ENCODE measurements at regions not wholly inside any gene's neighbourhood (a gene's known extent, or its start where the extent isn't known, plus 50 kb on each side); places are given as distances from the start of the nearest gene placed in this dataset.
A peak's percentile ranks its signal among the peaks of the same experiment; 100 is the strongest.

DNA sequence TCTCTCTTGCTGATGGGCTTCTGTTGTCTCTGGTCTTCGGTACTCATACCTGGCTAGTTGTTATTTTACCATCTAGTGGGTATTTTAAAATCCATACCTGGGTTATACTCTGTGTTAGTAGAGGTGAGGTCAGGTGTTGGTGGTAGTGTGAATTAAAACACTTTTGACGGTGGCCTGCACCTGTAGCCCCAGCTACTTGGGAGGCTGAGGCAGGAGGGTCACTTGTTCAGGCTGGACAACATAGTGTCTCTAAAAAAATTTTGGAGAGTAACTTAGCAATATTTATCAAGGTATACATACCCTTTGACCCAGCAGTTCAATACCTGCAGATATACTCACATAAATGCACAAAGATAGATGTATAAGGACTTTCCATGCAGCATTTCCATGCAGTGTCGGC, 55.4 kb downstream of the GSX1 start:
- no peak for DNase-seq (ENCODE audit: low read depth)

GRCh38 chr13:27851096-27851850, 59.0 kb downstream of the GSX1 start:
- no peak for DNase-seq (ENCODE audit: low read depth)

GRCh38 chr13:27852491-27852890, 60.2 kb downstream of the GSX1 start:
- no peak for DNase-seq (ENCODE audit: low read depth)

DNA sequence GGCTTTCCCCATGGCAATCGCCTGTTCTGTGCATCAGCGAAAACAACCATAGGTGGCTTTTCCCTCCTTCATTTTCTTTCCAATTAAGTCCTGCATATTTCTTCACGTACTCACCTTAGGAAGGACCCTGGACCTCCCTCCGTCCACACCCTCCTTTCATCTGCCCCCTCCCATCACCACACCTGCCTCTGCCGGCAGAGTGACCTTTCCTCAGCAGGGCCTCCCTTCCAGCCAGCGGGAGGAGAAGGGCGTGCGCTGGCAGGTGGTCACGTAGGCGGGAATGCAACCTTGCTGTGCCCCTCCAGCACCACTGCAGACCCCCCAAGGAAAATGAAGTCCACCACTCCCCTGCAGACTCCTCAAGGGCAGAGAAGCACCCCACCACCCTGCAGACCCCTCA, 61.1 kb downstream of the GSX1 start:
- no peak for DNase-seq (ENCODE audit: low read depth)

GRCh38 chr13:27853861-27854260, 61.6 kb downstream of the GSX1 start:
- DNase-seq (ENCODE audit: low read depth) = no peak

DNA sequence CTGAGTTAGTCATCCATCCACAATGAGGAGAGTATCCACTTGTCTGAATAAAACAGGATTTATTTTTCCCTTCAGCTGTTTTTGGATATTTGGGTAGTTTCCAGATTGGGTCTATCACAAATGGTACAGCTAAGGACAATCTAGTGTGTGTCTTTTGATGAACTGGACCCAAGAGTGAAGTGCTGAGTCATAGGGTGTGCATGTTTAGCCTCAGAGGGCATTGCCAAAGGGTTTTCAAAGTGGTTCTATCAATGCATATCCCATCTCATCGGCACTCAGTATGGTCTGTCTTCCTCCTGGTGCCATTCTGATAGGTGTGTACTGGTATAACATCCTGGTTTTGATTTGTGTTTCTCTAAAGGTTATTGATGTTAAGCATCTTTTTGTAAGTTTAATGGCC, 62.3 kb downstream of the GSX1 start:
- DNase-seq (ENCODE audit: low read depth) = peak; percentile 8

GRCh38 chr13:27855381-27855780, 63.1 kb downstream of the GSX1 start:
- DNase-seq (ENCODE audit: low read depth) = no peak

- no peak for DNase-seq (ENCODE audit: low read depth)
These were observed 62.5 kb upstream of the PDX1 start for GRCh38 chr13:27857282-27857681.

DNA sequence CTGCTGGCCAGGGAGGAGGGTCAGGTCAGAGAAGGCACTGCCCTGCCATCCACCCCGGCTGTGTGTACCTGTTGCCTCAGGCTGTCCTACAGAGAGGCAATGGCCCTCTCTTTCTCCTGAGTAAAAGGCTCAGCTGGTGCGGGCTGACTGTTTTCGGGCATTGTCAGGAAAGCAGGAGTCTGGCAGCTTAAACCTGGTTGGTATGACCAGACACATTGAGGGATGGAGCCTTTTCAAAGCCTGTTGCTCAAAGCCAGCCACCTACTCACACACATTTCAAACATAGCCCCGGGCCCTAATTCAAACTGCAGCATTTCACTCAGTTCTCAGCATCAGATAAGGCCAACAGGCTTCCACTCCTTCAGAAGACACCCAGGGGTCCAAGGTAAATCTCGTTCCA, 61.8 kb upstream of the PDX1 start:
- DNase-seq (ENCODE audit: low read depth) = no peak

- no peak for DNase-seq (ENCODE audit: low read depth)
These were observed 59.1 kb upstream of the PDX1 start for GRCh38 chr13:27860743-27861142.

DNA sequence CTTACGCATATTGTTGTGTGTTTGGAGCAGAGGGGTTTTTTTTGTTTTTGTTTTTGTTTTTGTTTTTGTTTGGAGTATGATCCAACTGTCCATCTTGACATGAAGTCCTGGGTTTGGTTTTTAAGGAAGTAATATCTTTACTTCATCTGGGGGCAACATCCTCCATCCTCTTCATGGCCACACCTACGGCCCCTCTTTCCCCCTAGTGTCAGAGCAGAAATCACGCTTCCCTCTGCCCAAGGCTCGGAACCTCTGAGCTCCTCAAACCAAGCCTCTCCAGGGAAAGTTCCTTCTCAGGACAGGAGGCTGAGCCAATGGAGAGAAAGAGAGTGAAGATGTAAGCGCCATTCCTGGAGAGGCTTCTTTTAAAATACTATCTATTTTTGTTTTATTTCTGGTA, 58.6 kb upstream of the PDX1 start:
- DNase-seq (ENCODE audit: low read depth) = no peak

GRCh38 chr13:27868641-27869435, 51.0 kb upstream of the PDX1 start:
- no peak for DNase-seq (ENCODE audit: low read depth)

DNA sequence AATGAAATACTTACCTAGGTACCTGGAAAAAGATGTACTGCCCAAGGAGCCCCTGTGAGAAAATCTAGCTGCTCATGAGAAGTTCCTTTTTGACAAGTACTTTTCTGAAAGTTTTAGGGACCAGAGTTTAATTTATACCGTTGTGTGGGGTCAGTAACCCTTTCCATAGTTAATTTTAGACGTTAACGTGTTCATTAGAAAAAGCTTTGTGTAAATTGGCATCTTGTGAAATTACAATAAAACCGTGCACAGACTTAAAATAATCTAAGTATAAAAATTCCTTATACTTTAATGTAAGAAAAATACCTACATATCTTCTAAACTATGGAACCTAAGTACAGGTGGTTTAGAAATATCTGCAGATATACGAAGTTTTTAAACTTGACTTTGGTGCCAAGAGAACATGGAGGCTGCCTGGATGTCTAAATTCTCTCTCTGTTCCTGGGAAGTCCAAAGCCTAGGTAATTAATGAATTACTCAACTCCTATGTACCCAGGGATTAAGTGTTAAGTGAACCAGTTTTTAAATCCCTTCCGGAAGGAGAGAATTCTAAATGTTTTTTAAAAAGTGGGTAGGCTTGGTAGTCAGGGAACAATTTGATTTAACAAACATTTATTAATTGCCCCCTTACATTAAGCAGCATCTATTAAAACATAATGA, 50.2 kb upstream of the PDX1 start:
- DNase-seq (ENCODE audit: low read depth) = no peak

Measured in RPMI7951 (cell line).